NCI-H82 treated with DMSO at 0.1 percent for 48 hours (cell line): ENCODE measurements at regions not wholly inside any gene's neighbourhood (a gene's known extent, or its start where the extent isn't known, plus 50 kb on each side); places are given as distances from the start of the nearest gene placed in this dataset.

Experiments used
- DNase-seq: peaks from one replicate; lab custom pipeline; 2025; ENCODE audit not compliant: unreplicated experiment; lab: John Stamatoyannopoulos, UW

- no peak for DNase-seq
These were observed 50.3 kb upstream of the RAB3GAP2 start for GRCh38 chr1:220322570-220322969.
